GM12874 (cell line): ENCODE measurements at regions not wholly inside any gene's neighbourhood (a gene's known extent, or its start where the extent isn't known, plus 50 kb on each side); places are given as distances from the start of the nearest gene placed in this dataset.

Source experiments
- TF ChIP-seq, protein P1 (sequence below): IDR thresholded peaks from 2 replicates; pipeline ENCODE4 v1.5.1; 2011; ENCODE audit warnings: low read depth, mild to moderate bottlenecking, control low read depth, low read length, moderate library complexity; ENCODE audit not compliant: insufficient read depth

DNA sequence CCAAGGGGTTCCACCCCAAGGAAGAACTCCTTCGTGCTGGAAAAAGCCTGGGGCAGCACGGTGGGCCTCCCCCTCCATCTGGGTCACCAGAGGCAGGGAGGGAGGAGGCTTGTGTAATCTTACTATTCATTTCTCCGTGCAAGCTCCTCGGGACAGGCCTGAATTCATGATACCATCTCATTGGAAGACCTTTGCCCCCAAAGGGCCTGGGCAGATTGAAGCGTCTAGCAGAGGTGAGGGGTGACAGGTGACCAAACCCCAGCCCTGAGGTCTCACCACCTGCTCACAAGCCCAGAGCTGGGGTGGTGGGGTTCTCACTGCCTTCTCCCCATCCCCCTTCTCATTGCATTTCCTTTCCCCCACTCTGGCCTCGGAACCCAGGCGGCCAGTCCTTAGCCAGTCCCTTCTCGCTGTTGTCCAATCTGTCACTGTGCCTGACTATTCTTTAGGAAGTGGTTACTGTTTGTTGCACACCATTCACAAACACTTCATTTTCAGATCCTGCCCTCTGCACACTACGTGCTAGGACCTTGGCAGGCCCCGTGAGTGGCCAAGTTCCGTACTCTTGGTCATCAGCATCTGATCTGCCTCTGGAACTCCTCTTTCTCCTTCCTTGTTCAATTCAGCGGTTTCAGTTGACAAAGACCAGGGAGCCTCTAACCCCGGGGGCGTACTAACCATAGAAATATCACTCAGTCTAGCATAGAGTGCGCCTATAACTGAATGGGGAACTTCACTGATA is 137.1 kb downstream of the LY86 start:
- TF ChIP-seq, protein P1, sequence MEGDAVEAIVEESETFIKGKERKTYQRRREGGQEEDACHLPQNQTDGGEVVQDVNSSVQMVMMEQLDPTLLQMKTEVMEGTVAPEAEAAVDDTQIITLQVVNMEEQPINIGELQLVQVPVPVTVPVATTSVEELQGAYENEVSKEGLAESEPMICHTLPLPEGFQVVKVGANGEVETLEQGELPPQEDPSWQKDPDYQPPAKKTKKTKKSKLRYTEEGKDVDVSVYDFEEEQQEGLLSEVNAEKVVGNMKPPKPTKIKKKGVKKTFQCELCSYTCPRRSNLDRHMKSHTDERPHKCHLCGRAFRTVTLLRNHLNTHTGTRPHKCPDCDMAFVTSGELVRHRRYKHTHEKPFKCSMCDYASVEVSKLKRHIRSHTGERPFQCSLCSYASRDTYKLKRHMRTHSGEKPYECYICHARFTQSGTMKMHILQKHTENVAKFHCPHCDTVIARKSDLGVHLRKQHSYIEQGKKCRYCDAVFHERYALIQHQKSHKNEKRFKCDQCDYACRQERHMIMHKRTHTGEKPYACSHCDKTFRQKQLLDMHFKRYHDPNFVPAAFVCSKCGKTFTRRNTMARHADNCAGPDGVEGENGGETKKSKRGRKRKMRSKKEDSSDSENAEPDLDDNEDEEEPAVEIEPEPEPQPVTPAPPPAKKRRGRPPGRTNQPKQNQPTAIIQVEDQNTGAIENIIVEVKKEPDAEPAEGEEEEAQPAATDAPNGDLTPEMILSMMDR = no peak

DNA sequence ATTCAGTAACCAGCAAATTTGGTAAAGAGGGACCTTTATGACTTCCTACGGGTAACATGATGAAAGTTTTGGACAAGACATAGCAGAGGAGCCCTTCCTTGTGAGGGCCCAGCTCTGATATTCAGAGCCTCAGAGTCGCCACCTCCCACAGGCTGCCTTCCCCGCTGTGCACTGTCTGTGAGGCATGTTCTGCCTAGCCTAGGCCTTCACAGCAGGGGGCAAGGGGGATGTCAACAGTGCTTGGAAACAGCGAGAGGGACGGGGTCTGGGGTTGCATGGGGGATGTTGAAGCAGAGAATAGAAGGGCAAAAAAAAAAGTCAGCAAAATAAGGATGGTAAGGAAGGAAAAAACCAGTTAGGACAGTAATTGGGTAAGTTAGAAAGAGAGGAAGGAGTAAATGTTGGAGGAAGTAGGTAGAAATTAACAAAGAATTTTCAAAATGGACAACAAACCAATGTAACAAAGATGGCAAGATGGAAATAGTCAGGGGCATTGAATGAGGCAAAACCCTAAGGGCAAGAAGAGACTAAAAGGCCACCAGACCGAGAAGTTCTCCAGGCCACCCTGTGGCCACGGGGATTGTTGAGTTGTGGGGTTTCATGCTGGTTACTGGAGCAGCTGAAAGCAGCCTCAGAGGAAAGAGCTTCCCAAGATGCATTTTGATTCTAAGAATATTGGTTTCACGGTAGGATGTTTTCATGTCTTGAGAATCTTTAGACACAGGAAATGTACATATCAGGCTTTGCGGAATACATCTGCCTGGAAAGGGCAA is 139.8 kb downstream of the LY86 start:
- TF ChIP-seq, protein P1 = no peak

DNA sequence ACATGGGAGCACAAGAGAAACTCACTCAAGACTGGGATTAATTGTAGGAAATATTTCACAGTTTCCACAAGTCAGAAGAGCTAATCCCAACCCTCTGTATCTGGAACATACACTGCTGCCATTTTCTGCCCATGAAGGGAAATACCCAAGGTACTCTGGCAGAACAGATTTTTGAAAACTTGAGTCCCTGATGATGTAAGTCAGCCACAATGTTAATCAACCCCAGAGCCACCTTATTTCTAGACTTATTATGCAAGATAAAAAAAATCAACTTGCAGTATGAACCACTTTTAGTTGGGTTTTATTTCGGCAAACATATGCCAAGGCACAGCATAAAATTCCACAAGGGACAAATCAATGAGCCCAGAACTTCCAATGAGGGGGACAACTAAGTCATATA is 141.5 kb downstream of the LY86 start:
- TF ChIP-seq, protein P1 = no peak

DNA sequence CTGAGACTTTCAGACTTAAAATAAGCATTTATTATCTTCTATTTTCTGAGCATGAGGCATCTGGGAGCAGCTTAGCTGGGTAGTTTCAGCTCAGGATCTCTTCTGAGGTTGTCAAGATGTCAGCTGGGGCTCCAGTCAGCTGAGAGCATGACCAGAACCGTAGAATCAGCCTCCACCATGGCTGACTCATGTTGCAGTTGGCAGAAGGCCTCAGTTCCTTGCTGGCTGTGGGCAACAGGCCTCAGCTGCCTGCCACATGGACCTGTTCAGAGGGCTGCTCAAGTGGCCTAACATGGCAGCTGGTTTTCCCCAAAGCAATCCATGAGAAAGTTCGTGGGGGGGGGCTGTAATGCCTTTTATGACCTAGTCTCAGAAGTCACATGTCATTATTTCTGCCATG is 142.3 kb downstream of the LY86 start:
- TF ChIP-seq, protein P1 = no peak

DNA sequence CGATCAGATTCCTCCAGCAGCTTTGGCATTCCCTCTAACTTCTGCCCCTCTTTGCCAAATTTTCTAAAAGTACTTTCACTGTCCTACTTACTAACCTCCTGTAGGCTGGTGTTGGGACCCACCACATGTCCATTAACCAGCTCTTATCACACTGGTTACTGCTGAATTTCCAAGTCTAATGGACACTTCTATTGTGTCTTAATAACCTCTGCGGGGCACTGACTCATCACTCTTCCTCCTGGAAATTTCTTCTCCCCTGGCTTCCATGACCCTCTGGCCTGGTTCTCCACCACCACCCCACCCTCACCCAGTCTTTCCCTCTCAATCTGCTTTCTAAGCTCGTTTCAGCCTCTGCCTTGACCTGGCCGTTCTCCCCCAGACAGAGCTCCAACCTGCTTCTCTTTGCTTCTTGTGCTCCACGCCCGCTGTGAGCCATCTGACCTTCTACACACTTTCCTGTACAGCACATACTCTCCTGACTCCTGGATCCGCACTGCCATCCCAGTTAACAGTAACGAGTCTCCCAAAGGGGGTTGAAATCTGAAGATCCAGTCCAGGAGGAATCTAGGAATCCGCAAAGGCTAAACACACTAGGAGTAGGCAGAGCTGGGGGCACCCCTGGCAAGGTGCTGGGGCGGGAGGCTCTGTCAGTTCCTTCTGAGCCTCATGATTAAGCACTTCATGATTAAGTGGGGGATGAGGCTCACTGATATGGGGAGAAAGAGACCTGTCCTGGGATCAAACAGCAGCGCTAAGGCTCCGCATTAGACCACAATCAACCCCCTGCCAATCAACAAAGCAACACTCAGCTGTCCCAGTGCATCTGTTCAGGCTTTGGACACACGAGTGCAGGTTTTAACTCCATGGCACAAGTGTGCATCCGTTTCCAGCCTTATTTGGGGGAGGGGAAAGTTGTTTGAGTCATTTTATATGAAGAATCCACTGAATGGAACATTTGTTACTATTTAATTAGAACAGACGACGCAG is 146.3 kb downstream of the LY86 start:
- TF ChIP-seq, protein P1 = no peak

DNA sequence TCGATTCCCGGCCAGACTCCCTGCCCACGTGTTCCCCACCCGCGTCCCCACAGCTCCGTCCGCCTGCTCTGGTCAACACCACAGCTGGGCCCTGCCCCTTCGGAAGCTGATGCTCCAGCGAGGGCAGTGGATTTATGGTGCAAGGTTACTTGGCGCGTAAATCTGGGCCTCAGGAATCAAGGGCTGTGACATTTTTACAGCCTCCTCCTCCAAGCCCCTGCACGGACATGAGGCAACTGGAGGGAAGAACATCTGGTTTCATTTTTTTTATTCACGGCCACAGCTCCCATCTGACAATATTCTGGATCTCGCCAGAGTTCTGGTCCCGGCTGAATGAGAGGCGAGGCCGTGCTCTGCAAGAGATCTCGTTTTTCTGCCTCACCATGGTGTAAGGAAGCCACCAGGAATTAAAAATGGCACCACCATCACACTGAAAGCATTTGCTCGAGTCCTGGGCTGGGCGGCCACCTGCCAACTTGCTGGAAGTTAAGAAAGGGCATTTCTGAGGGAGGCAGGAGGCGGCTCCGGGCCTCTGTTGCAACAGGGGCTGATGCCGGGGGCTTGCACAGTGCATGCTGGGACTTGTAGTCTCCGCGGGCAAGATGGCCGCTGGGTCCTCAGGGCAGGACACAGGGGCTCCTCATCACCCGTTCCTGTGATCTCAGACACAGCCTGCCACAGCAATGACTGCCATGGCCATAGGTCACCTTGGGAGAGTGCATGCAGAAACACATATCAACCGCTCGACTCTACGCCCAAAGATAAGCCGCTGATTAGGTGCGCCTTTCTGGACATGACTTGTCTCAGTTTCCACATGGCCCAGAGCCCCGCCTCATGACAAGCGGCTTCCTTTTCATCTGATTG is 148.5 kb downstream of the LY86 start:
- TF ChIP-seq, protein P1 = no peak
